HG03159 (cell line): ENCODE measurements at regions not wholly inside any gene's neighbourhood (a gene's known extent, or its start where the extent isn't known, plus 50 kb on each side); places are given as distances from the start of the nearest gene placed in this dataset.
"Not testable (repeated sequence)": the region's sequence is repeated elsewhere in the genome, so short reads cannot be mapped to it uniquely, and the experiment has no call there.

Experiments used
- ATAC-seq: cut with Tn5 transposase; IDR thresholded peaks from one replicate; pipeline ENCODE4 v1.9.1; 2021; ENCODE audit warnings: mild to moderate bottlenecking, moderate library complexity; ENCODE audit not compliant: unreplicated experiment

DNA sequence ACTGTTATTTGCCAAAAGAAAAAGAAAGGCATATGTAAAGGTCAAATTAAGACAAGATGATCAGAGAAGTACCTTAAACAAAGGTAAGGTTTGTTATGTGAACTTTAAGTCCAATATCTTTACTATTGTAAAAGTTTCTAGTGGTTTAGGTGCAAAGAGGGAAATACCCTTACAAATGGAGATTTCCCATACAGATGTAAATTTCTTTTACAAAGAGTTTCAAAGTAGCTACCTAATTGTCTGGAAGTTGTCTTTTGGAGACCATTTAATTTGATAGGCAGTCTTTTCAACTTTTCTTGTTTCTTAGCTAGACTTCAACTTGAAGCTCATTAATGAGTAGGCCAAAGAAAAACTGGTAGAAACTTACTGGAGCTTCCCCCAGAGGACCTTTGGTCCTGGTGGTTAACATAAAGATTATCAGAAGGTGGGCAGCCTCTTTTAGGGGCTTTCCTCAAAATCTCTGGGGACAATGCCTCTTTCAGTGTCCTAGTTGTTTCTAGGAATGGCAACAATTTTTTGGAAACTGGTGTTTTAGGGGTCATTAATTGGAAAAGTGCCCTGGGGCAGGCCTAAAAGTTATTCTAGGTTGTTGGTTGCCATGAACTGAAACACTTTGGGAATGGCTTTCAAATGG is 297.3 kb downstream of the GUCY2F start:
- no peak for ATAC-seq

DNA sequence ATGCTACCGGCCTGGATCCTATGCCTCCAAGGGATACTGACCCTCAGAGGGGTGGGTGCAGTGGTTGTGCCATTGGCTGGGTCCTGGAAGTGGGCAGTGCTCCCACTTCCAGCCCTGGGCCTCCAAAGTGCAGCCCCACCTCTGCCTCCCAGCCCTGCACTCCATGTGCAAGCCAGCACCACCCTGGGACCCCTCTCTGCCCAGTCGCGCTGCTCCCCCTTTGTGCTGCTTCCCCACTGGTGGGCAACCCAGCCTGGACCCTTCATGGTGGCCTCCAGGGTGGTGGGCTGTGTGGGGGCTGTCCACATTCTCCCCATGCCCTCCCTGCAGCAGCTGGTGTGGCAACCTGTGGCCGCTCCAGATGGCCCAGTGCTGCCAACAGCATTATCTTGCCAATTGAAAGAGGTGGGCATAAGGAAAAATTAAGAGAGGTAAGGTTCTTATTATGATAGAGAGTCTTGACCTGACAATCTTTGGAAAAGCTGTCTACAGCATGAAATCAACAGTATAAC is 309.7 kb downstream of the GUCY2F start:
- no peak for ATAC-seq

DNA sequence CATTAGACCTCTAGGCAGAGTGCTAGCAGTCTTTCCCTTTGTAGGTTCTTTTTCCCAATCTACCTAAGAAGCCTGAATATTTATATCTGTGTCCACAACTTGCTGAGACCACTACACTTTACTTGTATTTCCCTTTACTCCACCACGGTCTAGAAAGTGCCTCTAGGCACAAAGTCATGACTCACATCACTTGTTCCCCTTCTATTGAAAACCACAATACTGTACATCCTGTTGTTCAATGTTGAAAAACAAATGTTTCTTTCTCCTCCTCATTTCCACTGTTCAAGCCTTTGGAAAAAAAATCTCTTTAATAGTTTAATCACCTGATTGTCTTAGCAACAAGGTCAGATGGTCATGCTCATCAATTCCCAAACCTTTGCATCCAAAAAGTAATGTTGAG is 326.7 kb downstream of the GUCY2F start:
- ATAC-seq: no peak

DNA sequence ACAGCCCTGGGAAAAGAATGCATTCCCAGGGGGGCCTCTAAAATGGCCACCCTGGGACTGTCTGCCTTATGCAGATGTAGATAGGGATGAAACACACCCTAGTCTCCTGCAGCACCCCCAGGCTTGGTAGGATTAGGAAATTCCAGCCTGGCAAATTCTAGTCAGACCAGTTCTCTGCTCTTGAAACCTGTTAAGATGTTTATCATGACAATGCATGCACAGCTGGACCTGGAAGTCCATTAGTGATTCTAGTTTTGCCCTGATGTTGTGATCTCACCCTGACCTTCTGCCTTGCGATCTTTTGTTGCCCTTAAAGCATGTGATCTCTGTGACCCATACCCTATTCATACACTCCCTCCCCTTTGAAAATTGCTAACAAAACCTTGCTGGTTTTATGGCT is 337.7 kb downstream of the GUCY2F start:
- ATAC-seq: not testable (repeated sequence)

DNA sequence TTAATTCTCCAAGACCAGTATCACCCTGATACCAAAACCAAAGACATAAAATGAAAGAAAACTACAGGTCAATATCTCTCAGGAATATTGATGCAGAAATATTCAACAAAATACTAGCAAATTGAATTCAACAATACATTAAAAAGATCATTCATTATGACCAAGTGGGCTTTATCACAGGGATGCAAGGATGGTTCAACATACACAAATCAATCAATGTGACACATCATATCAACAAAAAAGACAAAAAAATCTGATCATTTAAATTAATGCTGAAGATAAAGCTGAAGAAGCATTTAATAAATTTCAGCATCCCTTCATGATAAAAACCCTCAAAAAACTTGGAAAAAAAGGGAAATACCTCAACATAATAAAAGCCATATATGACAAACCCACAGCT is 341.4 kb downstream of the GUCY2F start:
- no peak for ATAC-seq

DNA sequence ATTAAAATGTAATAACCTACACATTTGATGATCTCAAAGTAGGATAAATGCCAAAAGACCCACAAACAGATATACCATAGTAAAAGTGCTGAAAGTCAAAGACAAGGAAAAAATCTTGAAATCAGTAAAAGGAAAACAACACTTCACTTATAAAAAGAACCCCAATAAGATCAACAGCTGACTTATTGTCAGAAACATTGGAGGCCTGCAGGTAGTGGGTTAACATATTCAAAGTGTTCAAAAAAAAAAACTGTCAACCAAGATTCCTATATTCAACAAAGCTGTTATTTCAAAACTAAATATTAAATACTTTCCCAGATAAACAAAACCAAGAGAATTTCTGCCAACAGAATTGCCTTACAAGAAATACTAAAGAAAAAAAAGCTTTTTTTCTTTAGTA is 347.1 kb downstream of the GUCY2F start:
- no peak for ATAC-seq

DNA sequence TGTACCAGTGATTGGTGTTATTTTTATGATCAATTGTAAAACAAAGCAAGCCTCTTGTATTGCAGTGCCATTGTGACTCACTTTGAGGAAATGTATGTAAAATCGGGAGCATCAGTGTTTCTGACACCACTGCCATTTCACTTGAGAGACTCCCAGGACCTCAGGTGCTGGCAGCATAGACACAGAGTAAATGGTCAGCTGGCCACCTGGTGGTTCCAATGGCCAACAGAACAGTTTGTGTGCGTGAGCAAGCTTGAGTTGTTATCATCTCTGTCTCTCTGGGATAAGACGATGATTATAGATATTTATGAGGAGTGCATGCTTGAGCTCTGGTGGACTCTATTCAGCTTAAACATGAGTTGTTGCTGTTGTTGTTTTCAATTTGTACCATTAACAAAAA is 356.6 kb downstream of the GUCY2F start:
- ATAC-seq: no peak

DNA sequence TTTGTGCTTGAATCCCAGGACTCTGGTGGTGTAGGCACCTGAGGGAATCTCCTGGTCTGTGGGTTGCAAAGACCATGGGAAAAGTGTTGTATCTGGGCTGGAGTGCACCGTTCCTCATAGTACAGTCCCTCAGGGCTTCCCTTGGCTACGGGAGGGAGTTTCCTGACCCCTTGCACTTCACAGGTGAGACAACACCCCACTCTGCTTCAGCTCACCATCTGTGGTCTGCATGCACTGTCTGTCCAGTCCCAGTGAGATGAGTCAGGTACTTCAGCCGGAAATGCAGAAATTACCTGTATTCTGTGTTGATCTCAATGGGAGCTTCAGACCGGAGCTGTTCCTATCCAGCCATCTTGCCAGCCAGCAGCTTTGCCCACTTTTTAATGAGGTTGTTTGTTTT is 353.0 kb upstream of the IRS4 start:
- ATAC-seq: no peak

DNA sequence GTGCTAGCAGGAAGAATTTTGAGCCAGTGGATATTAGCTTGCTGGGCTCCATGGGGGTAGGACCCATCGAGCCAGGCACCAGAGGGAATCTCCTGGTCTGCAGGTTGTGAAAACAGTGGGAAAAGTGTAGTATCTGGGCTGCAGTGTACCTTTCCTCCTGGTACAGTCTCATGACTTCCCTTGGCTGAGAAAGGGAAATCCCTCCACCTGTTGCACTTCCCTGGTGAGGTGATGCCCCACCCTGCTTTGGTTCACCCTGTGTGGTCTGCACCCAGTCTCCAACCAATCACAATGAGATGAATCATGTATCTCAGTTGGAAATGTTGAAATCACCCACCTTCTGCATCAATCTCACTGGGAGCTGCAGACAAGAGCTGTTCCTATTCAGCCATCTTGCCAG is 341.4 kb upstream of the IRS4 start:
- ATAC-seq: no peak

DNA sequence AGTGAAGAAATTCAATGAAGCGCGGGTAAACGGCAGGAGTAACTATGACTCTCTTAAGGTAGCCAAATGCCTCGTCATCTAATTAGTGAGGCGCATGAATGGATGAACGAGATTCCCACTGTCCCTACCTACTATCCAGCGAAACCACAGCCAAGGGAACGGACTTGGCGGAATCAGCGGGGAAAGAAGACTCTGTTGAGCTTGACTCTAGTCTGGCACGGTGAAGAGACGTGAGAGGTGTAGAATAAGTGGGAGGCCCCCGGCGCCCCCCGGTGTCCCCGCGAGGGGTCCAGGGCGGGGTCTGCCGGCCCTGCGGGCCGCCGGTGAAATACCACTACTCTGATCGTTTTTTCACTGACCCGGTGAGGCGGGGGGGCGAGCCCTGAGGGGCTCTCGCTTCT is 317.8 kb upstream of the IRS4 start:
- ATAC-seq: not testable (repeated sequence)

DNA sequence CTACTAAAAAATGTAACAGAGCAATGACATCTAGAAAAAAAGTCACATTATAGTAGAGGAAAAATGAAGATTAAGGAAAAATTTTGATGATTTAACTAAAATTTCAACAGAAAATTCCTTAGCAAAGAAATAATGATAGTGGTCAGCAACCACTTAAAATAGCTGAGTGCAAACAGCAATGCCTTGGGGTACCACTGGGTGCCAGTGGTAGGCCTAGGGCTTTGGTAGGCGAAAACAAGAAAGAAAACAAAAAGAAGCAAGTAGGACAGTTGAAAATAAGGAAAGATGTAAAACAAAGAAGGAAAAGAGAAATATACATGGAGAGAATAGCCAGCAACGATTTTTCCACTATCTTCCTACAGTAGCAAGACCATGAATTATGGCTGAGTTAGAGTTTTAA is 313.5 kb upstream of the IRS4 start:
- no peak for ATAC-seq

DNA sequence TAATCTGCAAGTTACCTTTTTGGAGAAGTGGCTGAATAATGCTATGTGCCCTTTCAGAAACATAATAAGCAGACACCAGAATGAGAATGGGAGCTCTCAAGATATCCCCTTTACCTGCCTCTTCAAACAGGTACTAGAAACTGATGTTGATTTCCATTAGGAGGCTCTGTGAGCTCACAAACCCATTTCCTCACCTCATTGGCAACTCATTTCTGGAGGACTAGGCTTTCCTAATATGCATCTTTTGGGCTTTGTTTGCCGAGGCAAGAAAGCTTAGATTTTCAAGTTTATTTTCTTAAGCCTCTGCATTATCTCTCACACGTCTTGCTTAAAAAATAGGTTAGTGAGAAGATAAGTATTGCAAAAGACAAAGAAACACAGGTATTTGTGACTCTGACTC is 313.1 kb upstream of the IRS4 start:
- no peak for ATAC-seq

DNA sequence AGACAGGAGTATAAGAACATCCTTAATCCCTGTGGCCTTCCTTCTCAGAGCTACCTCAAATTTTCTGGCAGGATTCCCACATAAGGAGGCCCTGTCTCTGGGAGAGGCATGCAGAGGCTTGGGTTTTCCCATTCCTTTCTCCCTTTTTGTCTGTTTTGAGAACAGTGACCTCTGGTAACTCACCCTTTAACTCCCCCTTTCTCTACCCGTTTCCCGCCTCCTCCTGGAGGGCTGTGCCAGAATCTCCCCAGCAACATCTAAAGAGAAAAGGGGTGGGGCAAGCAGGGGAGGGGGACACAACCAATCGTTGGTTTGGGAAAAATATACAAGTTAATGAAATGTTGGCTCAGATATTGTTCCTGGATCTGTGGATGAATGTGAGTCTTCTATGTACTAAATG is 303.7 kb upstream of the IRS4 start:
- no peak for ATAC-seq

DNA sequence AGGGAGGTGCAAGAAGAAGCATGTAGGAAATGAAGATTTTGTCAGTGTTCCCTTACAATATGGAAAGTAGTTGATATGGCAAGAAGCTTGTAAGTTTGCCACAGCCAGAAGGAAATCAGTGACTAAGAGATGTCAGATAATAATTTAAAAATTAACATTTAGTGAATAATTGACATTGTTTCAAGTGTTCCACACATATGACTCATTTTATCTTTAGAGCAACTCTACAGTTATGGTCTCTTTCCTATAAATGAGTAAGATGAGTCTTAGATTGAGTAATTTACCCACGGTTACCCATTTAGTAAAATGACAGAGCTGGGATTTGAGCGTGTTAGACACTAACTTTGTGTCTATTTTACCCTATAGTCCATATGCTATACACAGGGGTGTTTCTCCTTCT is 300.3 kb upstream of the IRS4 start:
- ATAC-seq: peak; percentile 85

DNA sequence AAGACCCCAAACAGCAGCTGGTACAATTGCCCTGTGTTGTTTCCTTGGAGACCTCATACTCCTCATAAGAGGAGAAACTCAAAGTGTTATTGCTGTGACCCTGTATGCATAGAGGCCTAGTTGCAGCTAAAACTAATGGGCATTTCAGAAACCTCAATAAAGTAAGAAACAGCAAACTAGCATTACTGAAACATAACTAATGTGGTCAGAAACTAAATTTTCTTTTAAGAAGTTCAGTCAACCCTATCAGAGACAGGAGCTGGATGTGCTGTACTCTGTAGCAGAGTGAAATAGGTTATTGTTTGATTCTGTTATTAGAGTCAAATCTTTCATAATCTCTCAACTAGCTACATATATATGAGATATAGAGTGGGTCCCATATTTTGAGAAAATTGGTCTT is 257.5 kb upstream of the IRS4 start:
- ATAC-seq: no peak

DNA sequence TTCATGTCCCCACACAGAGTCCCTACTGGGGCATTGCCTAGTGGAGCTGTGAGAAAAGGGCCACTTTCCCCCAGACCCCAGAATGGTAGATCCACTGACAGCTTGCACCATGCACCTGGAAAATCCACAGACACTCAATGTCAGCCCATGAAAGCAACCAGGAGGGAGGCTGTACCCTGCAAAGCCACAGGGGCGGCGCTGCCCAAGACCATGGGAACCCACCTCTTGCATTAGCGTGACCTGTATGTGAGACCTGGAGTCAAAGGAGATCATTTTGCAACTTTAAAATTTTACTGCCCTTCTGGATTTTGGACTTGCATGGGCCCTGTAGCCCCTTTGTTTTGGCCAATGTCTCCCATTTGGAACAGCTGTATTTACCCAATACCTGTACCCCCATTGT is 236.5 kb upstream of the IRS4 start:
- ATAC-seq: not testable (repeated sequence)

DNA sequence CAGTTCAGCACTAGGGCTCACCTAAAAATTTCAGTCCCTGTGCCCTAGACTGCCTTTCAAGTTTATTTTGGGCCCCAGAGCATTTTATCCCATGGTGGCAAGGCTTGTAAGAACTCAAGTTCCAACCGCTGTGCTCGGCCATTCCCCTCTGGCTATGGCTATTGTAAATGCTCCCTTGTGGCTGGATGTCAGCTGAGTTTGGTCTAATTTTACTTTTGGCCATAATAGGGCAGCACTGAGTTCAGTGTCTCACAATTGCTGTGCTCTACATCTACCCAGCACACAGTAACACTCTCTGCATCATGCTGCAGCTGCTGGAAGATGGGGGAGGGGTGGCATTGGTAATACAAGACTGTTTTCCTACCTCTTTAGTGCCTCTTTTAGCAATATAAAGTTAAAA is 210.8 kb upstream of the IRS4 start:
- no peak for ATAC-seq

DNA sequence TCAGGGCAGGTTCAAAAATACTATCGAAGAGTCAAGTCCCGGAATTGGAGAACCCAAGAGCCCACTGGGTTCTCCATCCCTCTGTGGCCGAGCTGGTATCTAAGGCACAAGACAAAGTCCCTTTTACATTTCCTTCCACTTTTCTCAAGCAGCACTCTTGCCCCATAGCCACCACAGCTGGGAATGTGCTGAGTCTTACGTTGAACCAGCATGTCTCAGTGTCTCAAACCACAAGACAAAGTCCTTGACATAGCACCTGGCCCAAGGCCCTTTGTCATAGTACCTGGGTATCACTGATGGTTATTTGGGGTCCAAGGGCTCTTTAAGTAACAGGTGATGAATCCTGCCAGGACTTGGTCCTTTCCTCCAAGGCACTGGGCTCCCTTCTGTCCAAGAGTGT is 210.2 kb upstream of the IRS4 start:
- no peak for ATAC-seq

DNA sequence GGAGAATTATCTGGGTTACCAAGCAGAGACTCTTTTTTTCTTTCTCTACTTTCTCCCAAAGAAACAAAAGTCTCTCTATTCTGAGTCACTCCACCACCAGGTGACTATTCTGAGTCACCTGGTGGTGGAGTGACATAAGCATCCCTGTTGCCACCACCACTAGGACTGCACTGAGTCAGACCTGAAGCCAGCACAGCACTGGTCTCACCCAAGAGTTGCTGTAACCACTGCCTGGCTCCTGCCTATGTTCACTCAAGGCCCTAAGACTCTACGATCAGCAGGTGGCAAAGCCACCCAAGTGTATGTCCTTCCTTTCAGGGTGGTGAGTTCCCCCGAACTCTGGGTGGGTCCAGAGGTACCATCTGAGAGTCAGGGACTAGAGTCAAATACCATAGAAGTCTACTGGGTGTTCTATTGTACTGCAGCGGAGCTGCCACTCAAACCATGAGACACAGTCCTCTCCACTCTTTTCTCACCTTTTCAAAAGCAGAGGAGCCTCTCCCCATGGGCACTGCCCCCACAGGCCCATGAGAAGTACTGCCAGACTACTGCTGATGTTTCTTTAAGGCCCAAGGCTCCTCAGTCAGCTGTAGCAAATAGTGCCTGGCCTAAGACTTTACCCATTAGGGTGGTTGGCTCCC is 209.6 kb upstream of the IRS4 start:
- ATAC-seq: no peak

DNA sequence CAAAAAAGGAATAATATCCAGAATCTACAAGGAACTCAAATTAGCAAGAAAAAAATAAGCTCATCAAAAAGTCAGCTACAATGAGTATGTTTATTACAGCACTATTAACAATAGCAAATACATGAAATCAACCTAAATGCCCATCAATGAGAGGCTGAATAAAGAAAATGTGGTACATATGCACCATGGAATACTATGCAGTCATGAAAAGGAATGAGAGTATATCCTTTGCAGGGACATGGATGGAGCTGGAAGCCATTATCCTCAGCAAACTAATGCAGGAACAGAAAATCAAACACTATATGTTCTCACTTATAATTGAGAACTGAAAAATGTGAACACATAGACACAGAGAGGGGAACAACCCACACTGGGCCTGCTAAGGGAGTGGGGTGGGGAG is 178.4 kb upstream of the IRS4 start:
- no peak for ATAC-seq

DNA sequence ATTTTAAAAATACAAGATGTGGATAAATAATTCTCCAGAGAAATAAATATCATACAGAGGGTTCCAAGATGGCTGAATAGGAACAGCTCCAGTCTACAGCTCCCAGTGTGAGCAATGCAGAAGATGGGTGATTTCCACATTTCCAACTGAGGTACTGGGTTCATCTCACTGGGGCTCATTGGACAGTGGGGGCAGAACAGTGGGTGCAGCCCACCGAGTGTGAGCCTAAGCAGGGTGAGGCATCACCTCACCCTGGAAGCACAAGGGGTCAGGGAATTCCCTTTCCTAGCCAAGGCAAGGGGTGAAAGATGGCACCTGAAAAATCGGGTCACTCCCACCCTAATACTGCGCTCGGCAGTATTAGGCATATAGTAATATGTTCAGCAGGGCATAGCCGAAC is 167.5 kb upstream of the IRS4 start:
- not testable (repeated sequence) for ATAC-seq

DNA sequence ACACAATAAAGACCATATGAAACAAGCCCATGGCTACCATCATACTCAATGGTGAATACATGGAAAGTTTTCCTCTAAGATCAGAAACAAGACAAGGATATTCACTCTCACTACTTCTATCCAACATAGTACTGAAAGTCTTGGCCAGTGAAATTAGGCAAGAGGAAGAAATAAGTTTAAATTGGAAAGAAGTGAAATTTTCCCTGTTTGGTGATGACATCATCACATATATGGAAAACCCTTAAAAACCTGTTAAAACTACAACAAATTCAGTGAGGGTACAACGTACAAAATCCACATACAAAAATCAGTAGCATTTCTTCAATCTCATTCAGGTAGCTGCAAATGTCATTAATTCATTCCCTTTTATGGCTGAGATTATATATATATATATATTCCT is 164.0 kb upstream of the IRS4 start:
- no peak for ATAC-seq

DNA sequence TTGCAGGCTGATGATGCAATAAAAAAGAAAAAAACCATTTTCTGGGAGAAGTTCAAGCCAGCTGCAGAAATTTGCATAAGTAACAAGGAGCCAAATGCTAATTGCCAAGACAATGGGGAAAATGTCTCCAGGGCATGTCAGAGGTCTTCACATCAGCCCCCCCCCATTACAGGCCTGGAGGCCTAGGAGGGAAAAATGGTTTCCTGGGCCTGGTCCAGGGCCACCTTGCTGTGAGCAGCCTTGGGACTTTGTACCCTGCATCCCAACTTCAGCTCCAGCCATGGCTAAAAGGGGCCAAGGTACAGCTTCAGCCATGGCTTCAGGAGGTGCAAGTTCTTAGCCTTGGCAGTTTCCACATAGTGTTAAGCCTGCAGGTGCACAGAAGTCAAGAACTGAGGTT is 160.0 kb upstream of the IRS4 start:
- not testable (repeated sequence) for ATAC-seq
